HEK293T (cell line): ENCODE measurements at regions not wholly inside any gene's neighbourhood (a gene's known extent, or its start where the extent isn't known, plus 50 kb on each side); places are given as distances from the start of the nearest gene placed in this dataset.

Source experiments
- BHLHE40 ChIP-seq: fragments of 450-650 bp; IDR thresholded peaks from 2 replicates; pipeline ENCODE4 v1.6.1; 2016; ENCODE audit warnings: mild to moderate bottlenecking, moderate library complexity, borderline replicate concordance
- ELF4 ChIP-seq: fragments of 450-650 bp; IDR thresholded peaks from 2 replicates; pipeline ENCODE4 v1.6.1; 2017; ENCODE audit warnings: antibody characterized with exemption
- FOXA1 ChIP-seq: fragments of 450-650 bp; IDR thresholded peaks from 2 replicates; pipeline ENCODE4 v1.6.1; 2016; ENCODE audit warnings: mild to moderate bottlenecking
- FOXK2 ChIP-seq: fragments of 450-650 bp; IDR thresholded peaks from 2 replicates; pipeline ENCODE4 v1.6.1; 2016; ENCODE audit warnings: mild to moderate bottlenecking
- FOXM1 ChIP-seq: fragments of 450-650 bp; IDR thresholded peaks from 2 replicates; pipeline ENCODE4 v1.6.1; 2017; ENCODE audit warnings: mild to moderate bottlenecking, borderline replicate concordance
- HDGF ChIP-seq: fragments of 450-650 bp; IDR thresholded peaks from 2 replicates; pipeline ENCODE4 v1.6.1; 2017; ENCODE audit warnings: antibody characterized with exemption, borderline replicate concordance
- L3MBTL2 ChIP-seq: fragments of 450-650 bp; conservative IDR thresholded peaks from 2 replicates; pipeline ENCODE4 v1.6.1; 2016; ENCODE audit warnings: mild to moderate bottlenecking
- LEF1 ChIP-seq: fragments of 450-650 bp; IDR thresholded peaks from 2 replicates; pipeline ENCODE4 v1.6.1; 2017; ENCODE audit warnings: mild to moderate bottlenecking, borderline replicate concordance
- PKNOX1 ChIP-seq: fragments of 450-650 bp; IDR thresholded peaks from 2 replicates; pipeline ENCODE4 v1.6.1; 2016
- SP1 ChIP-seq: fragments of 450-650 bp; IDR thresholded peaks from 2 replicates; pipeline ENCODE4 v1.6.1; 2017
- SUZ12 ChIP-seq: fragments of 450-650 bp; IDR thresholded peaks from 2 replicates; pipeline ENCODE4 v1.6.1; 2016; ENCODE audit warnings: mild to moderate bottlenecking
- TARDBP ChIP-seq: fragments of 450-650 bp; IDR thresholded peaks from 2 replicates; pipeline ENCODE4 v1.6.1; 2016
- ZNF384 ChIP-seq: fragments of 450-650 bp; IDR thresholded peaks from 2 replicates; pipeline ENCODE4 v1.6.1; 2016

- TF ChIP-seq SP1 (no peak), L3MBTL2 (no peak), ZNF384 (no peak), SUZ12 (no peak), FOXM1 (no peak), ELF4 (no peak), PKNOX1 (no peak), TARDBP (no peak), HDGF (no peak), BHLHE40 (no peak), LEF1 (no peak), FOXA1 (no peak), FOXK2 (no peak)
Observed at GRCh38 chr5:89297066-89297465, 414.1 kb upstream of the MEF2C start.
